HG02938 (cell line): ENCODE measurements at regions not wholly inside any gene's neighbourhood (a gene's known extent, or its start where the extent isn't known, plus 50 kb on each side); places are given as distances from the start of the nearest gene placed in this dataset.

Source experiments
- ATAC-seq: cut with Tn5 transposase; IDR thresholded peaks from one replicate; pipeline ENCODE4 v1.9.1; 2021; ENCODE audit warnings: mild to moderate bottlenecking, moderate library complexity; ENCODE audit not compliant: unreplicated experiment

- ATAC-seq: no peak
These were observed 119.9 kb downstream of the OSR1 start for GRCh38 chr2:19238440-19239060.

GRCh38 chr2:19235308-19235707 is 123.1 kb downstream of the OSR1 start:
- ATAC-seq: no peak

- ATAC-seq: no peak
These were observed 126.1 kb downstream of the OSR1 start for GRCh38 chr2:19232312-19232711.

GRCh38 chr2:19231625-19232024 is 126.8 kb downstream of the OSR1 start:
- no peak for ATAC-seq

- ATAC-seq: no peak
These were observed 127.8 kb downstream of the OSR1 start for GRCh38 chr2:19230626-19231025.

- ATAC-seq: no peak
These were observed 129.7 kb downstream of the OSR1 start for GRCh38 chr2:19228715-19229114.

GRCh38 chr2:19228181-19228593 is 130.2 kb downstream of the OSR1 start:
- ATAC-seq: no peak

GRCh38 chr2:19226871-19227270 is 131.6 kb downstream of the OSR1 start:
- no peak for ATAC-seq

- ATAC-seq: no peak
These were observed 132.0 kb downstream of the OSR1 start for GRCh38 chr2:19226386-19226785.

- ATAC-seq: no peak
These were observed 132.5 kb downstream of the OSR1 start for GRCh38 chr2:19225931-19226330.

- ATAC-seq: no peak
These were observed 133.3 kb downstream of the OSR1 start for GRCh38 chr2:19225126-19225525.

GRCh38 chr2:19224486-19224885 is 133.9 kb downstream of the OSR1 start:
- ATAC-seq: no peak

- ATAC-seq: no peak
These were observed 134.4 kb downstream of the OSR1 start for GRCh38 chr2:19224011-19224410.

GRCh38 chr2:19219060-19219459 is 139.4 kb downstream of the OSR1 start:
- ATAC-seq: no peak

- no peak for ATAC-seq
These were observed 140.3 kb downstream of the OSR1 start for GRCh38 chr2:19218166-19218565.

GRCh38 chr2:19216676-19217602 is 141.5 kb downstream of the OSR1 start:
- no peak for ATAC-seq

- ATAC-seq: no peak
These were observed 142.2 kb downstream of the OSR1 start for GRCh38 chr2:19216238-19216637.

- no peak for ATAC-seq
These were observed 143.6 kb downstream of the OSR1 start for GRCh38 chr2:19214682-19215391.

- ATAC-seq: no peak
These were observed 148.7 kb downstream of the OSR1 start for GRCh38 chr2:19209575-19210341.

GRCh38 chr2:19208479-19209199 is 149.8 kb downstream of the OSR1 start:
- no peak for ATAC-seq
